HuH-7 (cell line): ENCODE measurements at regions not wholly inside any gene's neighbourhood (a gene's known extent, or its start where the extent isn't known, plus 50 kb on each side); places are given as distances from the start of the nearest gene placed in this dataset.

Experiments used
- DNase-seq: peaks from one replicate; pipeline ENCODE4 v3.0.0; 2011; ENCODE audit warnings: low spot score

DNA sequence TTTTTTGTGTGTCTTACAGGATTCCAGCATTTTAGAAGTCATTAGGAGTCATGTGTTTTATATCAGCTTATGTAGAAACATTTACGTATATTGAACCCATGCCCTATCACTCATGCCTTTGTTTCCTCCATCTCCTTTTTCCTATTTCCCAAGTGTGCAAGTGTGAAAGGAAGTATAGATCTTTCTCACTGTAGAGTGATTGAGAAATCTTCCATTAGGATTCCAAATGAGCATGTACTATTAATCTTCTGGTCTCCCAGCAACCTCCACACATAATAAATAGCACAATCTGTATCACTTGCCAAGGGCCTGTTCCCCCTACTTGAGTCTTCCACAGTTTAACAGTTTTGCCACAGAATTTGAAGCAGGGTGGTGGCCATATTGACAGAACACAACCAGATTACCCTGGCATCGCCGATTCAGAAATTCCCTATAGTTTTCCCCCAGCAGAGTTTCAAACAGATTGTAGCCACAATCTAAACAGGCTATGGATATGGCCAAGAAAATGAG lies 1052.8 kb downstream of the TTLL7 start:
- no peak for DNase-seq

- no peak for DNase-seq
Measured at GRCh38 chr1:82944822-82945221, 1054.1 kb downstream of the TTLL7 start.

GRCh38 chr1:82934074-82934473 lies 1064.9 kb downstream of the TTLL7 start:
- DNase-seq: no peak

DNA sequence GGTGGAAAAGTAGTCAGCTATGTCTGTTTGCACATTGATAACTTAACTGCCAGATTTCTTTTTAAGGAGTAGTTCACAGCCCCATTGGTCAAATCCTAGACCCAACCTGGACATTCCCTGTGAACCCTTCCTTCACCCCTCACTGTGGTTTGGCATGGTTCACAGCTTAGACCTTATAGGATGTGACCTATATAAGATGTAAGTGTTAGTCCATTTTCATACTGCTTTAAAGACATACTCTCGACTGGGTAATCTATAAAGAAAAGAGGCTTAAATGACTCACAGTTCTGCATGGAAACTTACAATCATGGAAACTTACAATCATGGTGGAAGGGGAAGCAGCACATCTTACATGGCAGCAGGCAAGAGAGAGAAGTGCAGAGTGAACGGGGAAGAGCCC lies 1066.2 kb downstream of the TTLL7 start:
- DNase-seq: no peak

DNA sequence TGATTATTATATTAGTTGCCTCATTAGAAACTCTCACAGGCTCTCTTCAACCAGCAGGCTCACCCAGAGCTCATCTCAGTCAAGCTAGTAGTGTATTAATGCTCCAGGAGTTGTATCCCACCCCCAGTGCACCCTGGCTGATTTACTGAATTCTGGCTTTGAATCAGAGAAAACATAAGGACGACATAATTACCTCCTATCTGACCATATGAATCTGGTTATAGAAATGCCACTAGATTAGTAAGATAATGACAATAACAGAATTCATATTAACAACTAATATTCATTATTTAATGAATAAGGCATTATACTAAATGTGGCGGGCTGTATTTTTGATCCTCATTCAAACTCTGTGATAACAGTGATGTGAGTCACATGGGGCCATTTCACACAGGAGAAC lies 1066.7 kb downstream of the TTLL7 start:
- no peak for DNase-seq

DNA sequence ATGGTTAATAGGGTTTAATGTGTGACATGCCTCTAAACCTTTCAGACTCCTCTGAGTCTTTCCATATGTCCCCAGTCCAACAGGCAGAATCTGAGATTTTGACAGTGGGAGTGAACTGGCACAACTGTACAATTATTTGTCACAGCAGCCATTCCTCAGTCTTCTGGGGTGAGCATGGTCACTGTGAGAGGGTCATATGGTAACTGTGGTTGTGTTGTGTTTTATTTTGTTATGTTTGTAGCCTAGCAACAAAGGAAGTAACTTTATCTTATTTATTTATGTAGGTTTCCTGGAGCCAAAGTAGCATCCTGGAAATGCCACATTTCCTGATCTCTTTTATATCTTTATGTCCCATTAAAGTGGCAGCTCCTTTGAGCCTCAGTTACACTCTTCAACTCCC lies 1067.9 kb downstream of the TTLL7 start:
- no peak for DNase-seq

DNA sequence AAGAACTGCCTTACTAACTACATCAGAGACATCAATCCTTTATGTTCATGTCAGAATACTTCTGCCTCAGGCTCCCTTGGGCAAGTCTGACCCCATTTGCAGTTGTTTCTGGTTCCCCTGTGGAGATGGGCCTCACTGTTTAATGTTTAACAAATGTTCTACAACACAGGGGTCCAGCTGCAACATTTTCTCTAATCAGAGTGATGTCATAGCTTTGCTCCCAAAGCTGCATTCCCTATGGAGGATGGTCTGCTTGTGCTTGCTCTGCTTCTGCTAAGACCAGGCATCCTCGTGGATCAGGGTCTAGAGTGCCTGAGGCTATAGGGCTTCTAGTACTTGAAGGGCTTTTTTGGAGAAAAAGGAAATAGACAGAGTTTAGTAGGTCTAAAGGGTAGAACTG lies 1071.2 kb downstream of the TTLL7 start:
- DNase-seq: no peak

DNA sequence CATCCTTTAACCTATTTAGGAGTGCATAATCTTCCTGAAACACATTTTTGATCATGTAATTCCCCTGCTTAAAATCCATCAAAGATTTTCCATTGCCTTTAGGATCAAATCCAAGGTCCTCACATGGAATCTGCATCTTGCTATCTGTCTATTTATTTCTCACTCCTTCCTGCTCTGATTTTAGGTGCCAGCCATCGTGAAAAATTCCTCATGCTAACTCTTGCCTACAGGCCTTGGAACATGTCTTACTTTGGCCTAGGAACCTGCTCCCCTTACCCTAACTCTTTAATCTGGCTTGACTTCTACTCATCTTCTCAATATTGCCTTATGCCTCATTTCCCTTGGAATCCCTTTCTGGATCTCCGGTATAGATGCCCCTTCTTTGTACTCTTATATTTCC lies 1074.3 kb downstream of the TTLL7 start:
- DNase-seq: no peak

DNA sequence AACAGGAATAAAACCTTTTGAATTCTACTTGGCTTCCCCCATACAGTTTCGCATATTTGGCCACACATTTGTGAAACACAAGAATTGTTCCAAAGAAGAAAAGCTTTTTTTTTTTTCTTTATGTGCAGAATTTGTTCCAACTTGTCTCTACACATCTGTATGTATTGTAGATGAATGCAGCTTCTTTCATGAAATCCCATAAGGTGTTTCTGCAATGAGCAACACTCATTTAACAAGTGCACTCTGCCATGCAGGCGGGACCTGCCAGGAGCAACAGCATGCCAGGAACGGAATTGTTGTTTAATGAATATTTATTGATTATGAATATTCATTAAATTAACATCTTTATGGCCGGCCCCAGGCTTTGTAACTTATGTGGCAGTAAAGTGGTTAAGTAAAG lies 1075.0 kb downstream of the TTLL7 start:
- DNase-seq: no peak

- no peak for DNase-seq
Measured at GRCh38 chr1:82921759-82922158, 1077.2 kb downstream of the TTLL7 start.

DNA sequence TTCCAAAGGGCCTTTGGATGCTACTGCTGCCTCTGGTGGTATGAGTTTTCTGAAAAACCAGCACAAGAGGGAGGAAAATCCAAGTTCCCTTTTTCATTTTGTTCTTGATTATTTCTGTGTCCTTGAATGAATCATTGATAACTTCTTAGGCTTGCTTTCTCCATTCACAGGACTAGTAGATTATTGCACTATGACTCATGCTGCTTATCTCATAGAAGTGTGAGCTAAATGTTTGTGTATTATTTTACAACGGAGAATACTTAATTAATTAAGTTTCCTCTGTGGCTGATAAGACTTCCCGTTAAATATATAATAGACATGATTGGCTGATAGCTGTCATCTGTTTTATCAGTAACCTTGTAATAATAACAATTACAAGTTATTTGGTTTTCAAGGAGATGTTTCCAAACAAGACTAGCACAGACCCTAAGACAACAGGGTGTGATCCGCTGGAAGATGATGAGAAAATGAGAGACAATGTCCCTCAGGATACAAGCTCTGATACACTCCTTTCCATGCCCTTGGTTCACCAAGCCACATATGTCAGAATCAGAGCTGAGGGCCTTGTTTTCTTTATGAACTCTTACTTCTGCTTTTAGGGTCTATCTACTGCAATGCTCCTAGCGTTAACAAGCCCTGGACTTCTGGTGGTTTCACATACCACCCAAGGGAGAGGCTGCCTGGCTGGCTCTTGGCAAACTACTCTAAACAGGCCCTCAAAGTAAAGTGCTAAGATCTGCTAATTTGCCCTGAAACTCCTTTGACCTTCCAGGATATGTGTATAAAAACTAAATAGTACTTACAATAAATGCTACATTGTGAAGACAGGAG lies 1078.3 kb downstream of the TTLL7 start:
- no peak for DNase-seq

GRCh38 chr1:82919837-82920236 lies 1079.1 kb downstream of the TTLL7 start:
- DNase-seq: no peak

- no peak for DNase-seq
Measured at GRCh38 chr1:82907313-82907712, 1091.6 kb downstream of the TTLL7 start.

GRCh38 chr1:82903626-82904025 lies 1095.3 kb downstream of the TTLL7 start:
- no peak for DNase-seq

DNA sequence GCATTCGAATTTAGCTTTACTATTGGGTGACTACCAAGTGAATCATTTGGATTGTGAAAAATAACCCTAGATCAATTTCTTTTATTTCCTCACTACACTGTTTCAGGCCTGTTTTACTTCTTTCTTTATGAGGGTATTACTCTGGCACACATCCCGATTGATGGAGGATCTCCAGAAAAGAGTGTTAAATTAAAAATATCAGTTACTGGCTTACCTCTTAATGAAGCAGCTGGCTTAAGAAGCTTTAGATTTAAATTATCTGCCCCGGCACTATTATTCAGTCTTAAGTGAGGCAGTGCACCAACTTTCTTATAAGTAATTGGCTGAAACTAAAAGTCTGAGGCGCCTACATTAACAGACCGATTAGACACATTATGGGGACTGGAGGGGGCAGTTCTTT lies 1097.4 kb downstream of the TTLL7 start:
- DNase-seq: no peak

GRCh38 chr1:82901118-82901517 lies 1097.8 kb downstream of the TTLL7 start:
- no peak for DNase-seq

DNA sequence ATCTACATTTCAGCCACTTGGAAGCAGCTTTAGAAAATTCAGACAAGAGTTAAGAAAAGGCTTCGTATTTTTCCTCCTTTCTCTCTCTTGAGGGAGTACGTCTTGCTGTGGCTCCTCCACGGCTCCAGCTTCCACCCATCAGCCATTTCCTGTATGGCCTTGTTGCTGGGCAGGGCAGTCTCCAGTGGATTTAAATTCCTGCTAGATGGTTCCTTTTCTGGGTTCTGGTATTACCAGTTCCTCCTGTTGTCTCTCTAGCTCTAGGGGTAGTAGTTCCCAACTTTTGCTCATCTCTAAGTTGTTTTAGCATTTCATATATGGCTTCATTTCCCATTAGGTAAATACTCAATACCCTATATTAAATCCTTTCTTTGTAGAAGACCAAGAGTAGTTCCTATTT lies 1098.3 kb downstream of the ADGRL2 start:
- DNase-seq: no peak

DNA sequence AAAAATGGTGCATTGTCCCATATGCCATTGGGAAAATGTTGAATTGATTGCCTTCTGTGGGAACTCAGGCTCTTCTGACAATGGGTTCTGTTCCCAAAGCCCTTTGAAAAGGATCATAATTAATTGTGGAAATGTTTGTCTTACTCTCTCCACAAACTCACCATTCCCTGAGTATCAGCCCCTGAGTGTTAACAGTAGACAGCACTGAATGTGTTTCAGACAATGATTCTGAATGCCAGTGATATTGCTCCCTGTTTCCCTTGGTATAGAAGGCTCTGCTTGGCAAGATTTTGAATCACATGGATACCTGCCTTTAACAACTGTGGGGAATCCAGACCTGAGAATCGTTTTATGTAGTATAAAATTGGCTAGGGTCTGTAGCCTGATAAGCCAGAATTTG lies 1096.8 kb downstream of the ADGRL2 start:
- DNase-seq: no peak

- DNase-seq: no peak
Measured at GRCh38 chr1:82896036-82896435, 1095.3 kb downstream of the ADGRL2 start.

DNA sequence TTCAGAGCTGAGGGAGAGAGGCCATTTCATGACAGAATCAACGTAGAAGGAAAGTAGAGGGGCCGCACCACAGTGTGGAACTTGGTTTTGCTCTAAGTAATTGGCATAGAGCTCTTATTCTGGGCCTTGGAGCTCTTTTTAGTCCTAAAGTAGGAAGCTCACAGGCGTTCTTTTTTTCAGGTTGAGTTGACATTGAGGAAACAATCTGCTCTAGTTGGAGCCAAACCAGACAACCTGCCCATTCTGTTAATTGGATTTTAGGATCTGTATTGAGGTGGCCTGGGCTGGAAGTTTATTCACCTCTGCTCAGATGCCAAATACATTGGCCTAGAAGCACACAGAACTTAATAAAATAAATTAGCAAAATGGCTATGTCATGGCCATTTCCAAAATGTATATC lies 1093.9 kb downstream of the ADGRL2 start:
- DNase-seq: no peak

DNA sequence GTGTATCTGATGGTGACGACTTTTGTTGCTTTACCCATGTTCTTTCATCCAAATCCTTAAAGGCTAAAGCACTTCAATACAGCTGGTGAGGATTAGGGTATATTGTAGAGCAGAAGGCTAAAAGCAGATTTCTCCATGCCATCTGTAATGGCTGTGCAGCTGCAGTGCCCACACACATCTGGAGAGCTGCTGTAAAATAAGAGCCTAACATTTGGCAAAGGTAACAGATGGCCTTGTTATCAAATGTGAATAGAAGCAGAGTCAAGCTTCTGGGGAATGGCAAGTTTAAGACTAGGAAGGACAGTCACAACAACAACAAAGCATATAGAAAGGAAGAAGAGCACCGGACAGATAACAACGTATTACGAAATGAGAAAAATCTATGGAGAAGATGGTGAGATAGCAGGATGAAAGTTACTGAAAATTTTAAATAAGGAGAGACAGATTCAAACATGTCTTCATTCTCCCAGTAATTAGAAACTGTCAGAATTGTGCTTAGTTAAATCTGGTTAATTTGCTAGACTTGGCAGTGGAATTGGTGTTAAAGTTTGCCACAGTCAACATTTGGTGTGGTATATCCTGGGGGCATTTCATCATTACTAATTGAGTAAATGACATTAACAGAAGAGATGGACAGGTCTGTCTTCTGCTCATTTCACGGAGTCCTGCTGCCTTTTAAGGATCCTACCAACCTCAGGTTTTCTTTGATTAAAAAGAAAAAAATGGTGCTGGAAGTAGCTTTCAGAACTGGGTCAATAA lies 1093.2 kb downstream of the ADGRL2 start:
- no peak for DNase-seq

DNA sequence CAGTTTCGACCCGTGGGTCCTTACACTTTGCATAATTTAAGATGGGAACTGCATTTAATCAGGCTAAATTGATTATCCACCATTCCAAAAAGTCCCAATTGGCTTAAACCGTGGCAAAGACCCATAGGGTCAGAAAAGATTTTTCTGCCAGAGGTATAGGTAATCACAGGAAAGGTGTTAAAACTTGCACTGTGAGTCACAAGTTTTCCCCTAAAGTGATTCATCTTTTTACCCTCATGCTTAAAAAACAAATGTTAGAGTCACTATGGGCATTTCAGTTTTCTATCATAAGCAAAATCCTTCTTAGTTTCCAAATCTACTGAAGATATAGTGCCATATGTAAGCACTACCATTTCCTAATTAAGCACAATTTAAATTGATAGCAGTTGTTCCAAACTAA lies 1079.8 kb downstream of the ADGRL2 start:
- DNase-seq: no peak

GRCh38 chr1:82879701-82880305 lies 1079.1 kb downstream of the ADGRL2 start:
- DNase-seq: no peak
